ENCODE measurements at regions not wholly inside any gene's neighbourhood (a gene's known extent, or its start where the extent isn't known, plus 50 kb on each side); places are given as distances from the start of the nearest gene placed in this dataset.

- DNase-seq (ENCODE audit: low spot score): no peak
- in situ Hi-C loops (cut with HindIII; ENCODE audit: low sequenced_read_pairs): no loop called here
Measured at GRCh38 chr9:105131981-105132380, 112.5 kb upstream of the SLC44A1 start.

GRCh38 chr9:105132606-105133005, 111.8 kb upstream of the SLC44A1 start:
- in situ Hi-C loops (cut with HindIII; ENCODE audit: low sequenced_read_pairs): no loop called here

GRCh38 chr9:105138306-105138801, 106.1 kb upstream of the SLC44A1 start:
- in situ Hi-C loops (cut with HindIII; ENCODE audit: low sequenced_read_pairs): no loop called here
- DNase-seq (ENCODE audit: low spot score): no peak

More at GRCh38 chr9:105132606-105133005, 111.8 kb upstream of the SLC44A1 start:
- DNase-seq (ENCODE audit: low spot score): no peak

- DNase-seq (ENCODE audit: low spot score): no peak
- in situ Hi-C loops (cut with HindIII; ENCODE audit: low sequenced_read_pairs): no loop called here
Measured at GRCh38 chr9:105141146-105141975, 103.1 kb upstream of the SLC44A1 start.

- in situ Hi-C loops (cut with HindIII; ENCODE audit: low sequenced_read_pairs): no loop called here
- no peak for DNase-seq (ENCODE audit: low spot score)
Measured at GRCh38 chr9:105141976-105142250, 102.5 kb upstream of the SLC44A1 start.

- no peak for DNase-seq (ENCODE audit: low spot score)
- in situ Hi-C loops (cut with HindIII; ENCODE audit: low sequenced_read_pairs): no loop called here
Measured at GRCh38 chr9:105142406-105143135, 101.9 kb upstream of the SLC44A1 start.

- no peak for DNase-seq (ENCODE audit: low spot score)
- in situ Hi-C loops (cut with HindIII; ENCODE audit: low sequenced_read_pairs): no loop called here
Measured at GRCh38 chr9:105143136-105143430, 101.4 kb upstream of the SLC44A1 start.

GRCh38 chr9:105144076-105144475, 100.4 kb upstream of the SLC44A1 start:
- no peak for DNase-seq (ENCODE audit: low spot score)
- in situ Hi-C loops (cut with HindIII; ENCODE audit: low sequenced_read_pairs): no loop called here

GRCh38 chr9:105144841-105145240, 99.6 kb upstream of the SLC44A1 start:
- no peak for DNase-seq (ENCODE audit: low spot score)
- in situ Hi-C loops (cut with HindIII; ENCODE audit: low sequenced_read_pairs): no loop called here

- DNase-seq (ENCODE audit: low spot score): no peak
- in situ Hi-C loops (cut with HindIII; ENCODE audit: low sequenced_read_pairs): no loop called here
Measured at GRCh38 chr9:105146677-105147076, 97.8 kb upstream of the SLC44A1 start.

- no peak for DNase-seq (ENCODE audit: low spot score)
- in situ Hi-C loops (cut with HindIII; ENCODE audit: low sequenced_read_pairs): no loop called here
Measured at GRCh38 chr9:105147110-105147871, 97.2 kb upstream of the SLC44A1 start.

- in situ Hi-C loops (cut with HindIII; ENCODE audit: low sequenced_read_pairs): no loop called here
Measured at GRCh38 chr9:105148328-105149006, 96.0 kb upstream of the SLC44A1 start.

GRCh38 chr9:105150991-105151685, 93.3 kb upstream of the SLC44A1 start:
- in situ Hi-C loops (cut with HindIII; ENCODE audit: low sequenced_read_pairs): no loop called here
- no peak for DNase-seq (ENCODE audit: low spot score)

More at GRCh38 chr9:105148328-105149006, 96.0 kb upstream of the SLC44A1 start:
- DNase-seq (ENCODE audit: low spot score): no peak

GRCh38 chr9:105151686-105151995, 92.8 kb upstream of the SLC44A1 start:
- in situ Hi-C loops (cut with HindIII; ENCODE audit: low sequenced_read_pairs): no loop called here

GRCh38 chr9:105154723-105155191, 89.7 kb upstream of the SLC44A1 start:
- no peak for DNase-seq (ENCODE audit: low spot score)

More at GRCh38 chr9:105151686-105151995, 92.8 kb upstream of the SLC44A1 start:
- no peak for DNase-seq (ENCODE audit: low spot score)

GRCh38 chr9:105157171-105157583, 87.3 kb upstream of the SLC44A1 start:
- in situ Hi-C loops (cut with HindIII; ENCODE audit: low sequenced_read_pairs): no loop called here
- peak; percentile 74 for DNase-seq (ENCODE audit: low spot score)

More at GRCh38 chr9:105154723-105155191, 89.7 kb upstream of the SLC44A1 start:
- in situ Hi-C loops (cut with HindIII; ENCODE audit: low sequenced_read_pairs): no loop called here

- in situ Hi-C loops (cut with HindIII; ENCODE audit: low sequenced_read_pairs): no loop called here
Measured at GRCh38 chr9:105158020-105158419, 86.4 kb upstream of the SLC44A1 start.

GRCh38 chr9:105158898-105159297, 85.6 kb upstream of the SLC44A1 start:
- DNase-seq (ENCODE audit: low spot score): no peak
- in situ Hi-C loops (cut with HindIII; ENCODE audit: low sequenced_read_pairs): no loop called here

More at GRCh38 chr9:105158020-105158419, 86.4 kb upstream of the SLC44A1 start:
- DNase-seq (ENCODE audit: low spot score): no peak

GRCh38 chr9:105168870-105169319, 75.6 kb upstream of the SLC44A1 start:
- no peak for DNase-seq (ENCODE audit: low spot score)
- in situ Hi-C loops (cut with HindIII; ENCODE audit: low sequenced_read_pairs): no loop called here
